HUES6 (cell line): ENCODE measurements at regions not wholly inside any gene's neighbourhood (a gene's known extent, or its start where the extent isn't known, plus 50 kb on each side); places are given as distances from the start of the nearest gene placed in this dataset.
"Not testable (repeated sequence)": the region's sequence is repeated elsewhere in the genome, so short reads cannot be mapped to it uniquely, and the experiment has no call there.

Source experiments
- H3K27ac ChIP-seq: 2 replicates; pipeline ENCODE4 v1.7.0; 2013; ENCODE audit warnings: low read depth, mild to moderate bottlenecking, low read length, inconsistent platforms
- H3K27me3 ChIP-seq: 2 replicates; pipeline ENCODE4 v1.6.1; 2013; ENCODE audit warnings: low read length; ENCODE audit not compliant: control insufficient read depth, insufficient read depth
- H3K36me3 ChIP-seq: 2 replicates; pipeline ENCODE4 v1.6.1; 2013; ENCODE audit warnings: low read length; ENCODE audit not compliant: control insufficient read depth, insufficient read depth
- H3K4me1 ChIP-seq: 2 replicates; pipeline ENCODE4 v1.6.1; 2013; ENCODE audit warnings: low read length; ENCODE audit not compliant: control insufficient read depth, insufficient read depth
- H3K4me3 ChIP-seq: 2 replicates; pipeline ENCODE4 v1.5.1; 2013; ENCODE audit warnings: low read depth, low read length
- H3K9ac ChIP-seq: one replicate; pipeline ENCODE4 v1.6.1; 2013; ENCODE audit warnings: mild to moderate bottlenecking, low read length
- H3K9me3 ChIP-seq: 2 replicates; pipeline ENCODE4 v1.6.1; 2013; ENCODE audit warnings: low read depth, low read length; ENCODE audit not compliant: control insufficient read depth, insufficient read depth

- Histone ChIP-seq H3K27ac (no peak overlapping the region), H3K36me3 (no peaks in the 10 kb centered on the region), H3K9me3 (no peaks in the 10 kb centered on the region), H3K4me3 (no peak overlapping the region), H3K4me1 (no peaks in the 10 kb centered on the region), H3K9ac (no peak overlapping the region), H3K27me3 (no peaks in the 10 kb centered on the region)
These were observed 145.8 kb upstream of the TMPRSS15 start for GRCh38 chr21:18549214-18549905.

DNA sequence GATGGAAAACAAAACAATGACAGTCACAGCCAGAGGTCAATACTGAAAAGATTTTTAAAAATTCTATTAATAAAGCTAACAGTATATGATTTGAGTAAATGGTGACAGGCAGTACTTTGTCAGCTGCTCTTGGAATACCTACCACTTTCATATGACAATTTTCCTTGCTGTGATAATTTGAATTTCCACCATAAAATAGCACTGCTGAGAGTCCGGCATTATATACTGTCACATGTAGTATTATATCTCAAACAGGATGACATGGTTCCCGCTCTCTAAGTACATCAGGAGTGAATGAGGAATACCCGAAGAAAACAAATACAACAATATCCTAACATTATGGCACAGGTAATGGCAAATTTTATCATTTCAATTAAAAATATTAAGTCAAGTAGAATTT is 146.8 kb upstream of the TMPRSS15 start:
- Histone ChIP-seq H3K4me3 (no peak overlapping the region), H3K9me3 (no peaks in the 10 kb centered on the region), H3K4me1 (no peaks in the 10 kb centered on the region)

DNA sequence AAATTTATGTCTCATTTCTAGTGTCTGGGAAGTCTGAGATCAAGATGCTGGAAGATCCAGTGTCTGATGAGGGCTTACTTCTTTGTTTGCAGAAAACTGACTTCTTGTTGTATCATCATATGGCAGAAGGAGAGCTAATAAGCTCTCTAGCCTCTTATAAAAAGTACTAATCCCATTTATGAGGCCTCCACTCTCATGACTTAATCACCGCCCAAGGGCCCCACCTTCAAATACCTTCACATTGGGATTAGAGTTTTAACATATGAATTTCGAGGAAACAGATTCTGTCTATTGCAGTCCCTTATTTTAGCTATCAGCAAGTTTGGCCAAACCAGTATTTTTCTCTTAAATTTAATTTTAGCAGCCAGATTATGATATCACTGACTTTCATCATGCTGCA is 150.2 kb upstream of the TMPRSS15 start:
- no peak overlapping the region for H3K4me3 ChIP-seq
- H3K9me3 ChIP-seq: no peaks in the 10 kb centered on the region
- H3K27ac ChIP-seq: no peak overlapping the region
- H3K4me1 ChIP-seq: no peaks in the 10 kb centered on the region
- no peaks in the 10 kb centered on the region for H3K27me3 ChIP-seq
- no peaks in the 10 kb centered on the region for H3K36me3 ChIP-seq
- no peak overlapping the region for H3K9ac ChIP-seq

More for the DNA sequence above, 146.8 kb upstream of the TMPRSS15 start:
- Histone ChIP-seq H3K27me3 (no peaks in the 10 kb centered on the region), H3K36me3 (no peaks in the 10 kb centered on the region), H3K27ac (no peak overlapping the region), H3K9ac (no peak overlapping the region)

DNA sequence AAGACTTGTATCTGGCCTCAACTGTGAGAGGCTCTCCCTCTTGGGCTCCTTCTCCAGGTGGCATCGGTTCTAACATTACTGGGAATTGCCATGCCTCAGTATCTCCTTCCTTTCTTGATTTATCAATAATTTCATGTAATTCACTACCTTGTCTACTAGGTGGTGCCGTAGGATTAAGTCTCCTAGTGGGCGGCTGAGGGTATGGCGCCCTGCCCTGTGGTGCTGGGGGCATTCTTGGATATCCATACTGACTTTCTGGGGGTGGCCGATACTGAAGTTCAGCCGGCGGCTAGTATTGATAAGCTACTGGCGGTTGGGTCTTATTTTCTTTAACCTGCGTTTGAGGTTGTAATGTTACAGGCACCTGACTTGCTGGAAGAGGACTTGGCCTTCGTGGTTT is 164.2 kb upstream of the TMPRSS15 start:
- not testable (repeated sequence) for H3K36me3 ChIP-seq, H3K27me3 ChIP-seq, H3K4me3 ChIP-seq, H3K9ac ChIP-seq, H3K27ac ChIP-seq, H3K9me3 ChIP-seq, H3K4me1 ChIP-seq

DNA sequence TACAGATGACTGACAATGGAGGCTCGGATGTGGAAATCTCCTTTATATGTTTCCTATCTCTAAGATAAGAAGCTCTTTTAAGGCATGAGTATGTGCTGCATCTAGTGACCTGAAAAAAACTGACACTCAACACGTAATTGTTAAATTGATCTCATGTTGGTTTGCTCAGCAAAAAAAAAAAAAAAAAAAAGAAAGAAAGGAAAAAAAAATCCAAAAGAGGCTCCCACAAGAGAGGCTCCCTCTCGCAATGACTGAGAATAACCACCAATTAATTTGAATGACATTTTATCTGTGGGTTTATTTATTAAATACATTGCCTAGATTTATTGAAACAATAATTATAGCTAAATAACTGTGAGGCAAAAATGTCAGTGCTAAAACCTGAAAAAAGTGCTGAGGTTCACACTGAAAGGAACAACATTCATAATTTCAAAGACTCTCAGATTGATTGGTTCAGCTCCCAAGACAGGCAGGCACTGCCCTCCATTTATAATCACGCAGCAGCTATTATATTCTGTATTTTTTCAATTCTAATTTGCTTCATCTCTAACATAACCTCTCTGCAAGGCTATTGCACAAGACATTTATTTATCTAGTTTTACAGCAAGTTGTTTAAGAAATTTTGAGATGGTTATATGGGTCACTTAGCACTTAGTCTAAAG is 184.5 kb upstream of the TMPRSS15 start:
- Histone ChIP-seq H3K27ac (no peak overlapping the region), H3K27me3 (no peaks in the 10 kb centered on the region), H3K4me1 (no peaks in the 10 kb centered on the region), H3K9me3 (no peaks in the 10 kb centered on the region), H3K4me3 (no peak overlapping the region), H3K36me3 (no peaks in the 10 kb centered on the region), H3K9ac (no peak overlapping the region)

GRCh38 chr21:18601146-18601545 is 197.6 kb upstream of the TMPRSS15 start:
- Histone ChIP-seq H3K36me3 (no peaks in the 10 kb centered on the region), H3K27ac (no peak overlapping the region), H3K4me1 (peaks cover 16% of the 10 kb centered on the region; the same call in 1 of the 2 replicates), H3K4me3 (no peak overlapping the region), H3K9me3 (no peaks in the 10 kb centered on the region), H3K9ac (no peak overlapping the region), H3K27me3 (no peaks in the 10 kb centered on the region)

- Histone ChIP-seq H3K27ac (no peak overlapping the region), H3K4me1 (peaks cover 16% of the 10 kb centered on the region; the same call in 1 of the 2 replicates), H3K9ac (no peak overlapping the region), H3K27me3 (no peaks in the 10 kb centered on the region), H3K4me3 (no peak overlapping the region), H3K9me3 (no peaks in the 10 kb centered on the region), H3K36me3 (no peaks in the 10 kb centered on the region)
These were observed 199.1 kb upstream of the TMPRSS15 start for GRCh38 chr21:18602711-18603110.

- Histone ChIP-seq H3K4me1 (peaks cover 16% of the 10 kb centered on the region; the same call in 1 of the 2 replicates), H3K9ac (no peak overlapping the region), H3K36me3 (no peaks in the 10 kb centered on the region), H3K4me3 (no peak overlapping the region), H3K27me3 (no peaks in the 10 kb centered on the region), H3K27ac (no peak overlapping the region), H3K9me3 (no peaks in the 10 kb centered on the region)
These were observed 199.7 kb upstream of the TMPRSS15 start for GRCh38 chr21:18603261-18603660.

DNA sequence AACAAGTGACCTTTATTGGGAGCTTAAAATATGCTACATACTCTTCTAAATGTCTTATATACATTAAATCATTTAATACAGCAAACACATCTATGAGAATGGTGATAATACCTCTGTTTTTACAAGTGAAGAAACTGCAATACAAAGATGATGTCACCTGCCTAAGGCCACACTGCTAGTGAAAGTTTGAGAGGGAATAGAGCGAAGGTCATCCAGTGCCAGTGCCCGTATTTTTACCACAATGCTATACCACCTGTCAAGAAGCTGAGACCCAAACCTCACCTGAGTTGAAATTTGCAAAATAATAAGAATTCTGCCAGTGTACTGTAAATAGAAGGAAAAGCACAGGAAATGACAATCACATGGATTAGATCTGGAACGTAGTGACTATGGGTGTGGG is 200.4 kb upstream of the TMPRSS15 start:
- Histone ChIP-seq H3K9ac (no peak overlapping the region), H3K27ac (no peak overlapping the region), H3K4me3 (no peak overlapping the region), H3K4me1 (peaks cover 16% of the 10 kb centered on the region; the same call in 1 of the 2 replicates), H3K27me3 (no peaks in the 10 kb centered on the region), H3K9me3 (no peaks in the 10 kb centered on the region), H3K36me3 (no peaks in the 10 kb centered on the region)

GRCh38 chr21:18608226-18608625 is 204.6 kb upstream of the TMPRSS15 start:
- H3K9ac ChIP-seq: no peak overlapping the region
- H3K36me3 ChIP-seq: no peaks in the 10 kb centered on the region
- H3K27me3 ChIP-seq: no peaks in the 10 kb centered on the region
- H3K9me3 ChIP-seq: no peaks in the 10 kb centered on the region
- H3K27ac ChIP-seq: no peak overlapping the region
- H3K4me1 ChIP-seq: peaks cover 3% of the 10 kb centered on the region; the same call in 1 of the 2 replicates
- H3K4me3 ChIP-seq: no peak overlapping the region

DNA sequence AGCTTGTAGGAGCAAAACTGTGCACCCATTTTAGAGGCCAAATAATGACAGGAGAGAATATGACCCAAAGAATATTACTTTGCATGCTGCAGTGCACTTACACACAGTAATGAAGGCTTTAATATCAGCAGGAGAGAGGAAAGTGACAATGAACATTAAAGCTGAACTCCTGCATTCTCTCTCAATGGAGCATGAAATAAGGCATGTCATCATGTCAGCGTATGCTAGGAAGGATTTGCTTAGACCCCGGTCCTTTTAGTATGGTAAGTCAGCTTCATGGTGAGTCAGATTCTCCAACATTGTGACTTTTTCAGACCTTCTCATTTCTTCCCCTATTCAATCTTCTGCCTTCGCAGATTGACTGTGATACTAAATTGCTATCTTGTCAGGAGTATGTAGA is 210.7 kb upstream of the TMPRSS15 start:
- Histone ChIP-seq H3K27ac (no peak overlapping the region), H3K9me3 (no peaks in the 10 kb centered on the region), H3K9ac (no peak overlapping the region), H3K36me3 (no peaks in the 10 kb centered on the region), H3K4me1 (no peaks in the 10 kb centered on the region), H3K27me3 (no peaks in the 10 kb centered on the region), H3K4me3 (no peak overlapping the region)
